GM12878 (cell line): ENCODE measurements at regions not wholly inside any gene's neighbourhood (a gene's known extent, or its start where the extent isn't known, plus 50 kb on each side); places are given as distances from the start of the nearest gene placed in this dataset.
A peak's percentile ranks its signal among the peaks of the same experiment; 100 is the strongest.

Experiments used
- ASH2L ChIP-seq: fragments of 300-600, 200-600 bp; sonication (generic); IDR thresholded peaks from 2 replicates; pipeline ENCODE4 v1.6.1; 2017; ENCODE audit warnings: low read depth, mild to moderate bottlenecking, borderline replicate concordance
- BMI1 ChIP-seq: fragments of 450-650 bp; IDR thresholded peaks from 2 replicates; pipeline ENCODE4 v1.6.1; 2016; ENCODE audit warnings: mild to moderate bottlenecking, moderate library complexity, borderline replicate concordance
- EGR1 ChIP-seq, 2 experiments: IDR thresholded peaks; 1 replicate in 1 of 2; 2 replicates in 1 of 2; pipeline ENCODE4 v1.6.1; 2011 to 2012; ENCODE audit warnings: low read depth in 2 of 2, low read length in 2 of 2, borderline replicate concordance in 1 of 2, mild to moderate bottlenecking in 1 of 2, moderate library complexity in 1 of 2
- ESRRA ChIP-seq: IDR thresholded peaks from 2 replicates; pipeline ENCODE4 v1.6.1; 2012; ENCODE audit warnings: mild to moderate bottlenecking, low read length, improper control_type of control experiment
- HDAC6 ChIP-seq: fragments of 200-600 bp; sonication (generic); IDR thresholded peaks from one replicate; pipeline ENCODE4 v1.8.0; 2017; ENCODE audit warnings: antibody characterized with exemption; ENCODE audit not compliant: unreplicated experiment
- IRF3 ChIP-seq: fragments of 450-650 bp; IDR thresholded peaks from 2 replicates; pipeline ENCODE4 v1.6.1; 2014; ENCODE audit warnings: mild to moderate bottlenecking
- IRF4 ChIP-seq: IDR thresholded peaks from 2 replicates; pipeline ENCODE4 v1.6.1; 2011; ENCODE audit warnings: low read depth, low read length
- JUND ChIP-seq: IDR thresholded peaks from 2 replicates; pipeline ENCODE4 v1.6.1; 2012; ENCODE audit warnings: low read depth, mild to moderate bottlenecking, low read length, improper control_type of control experiment, moderate library complexity
- KDM1A ChIP-seq: fragments of 200-600 bp; sonication (generic); IDR thresholded peaks from 2 replicates; pipeline ENCODE4 v1.6.1; 2016; ENCODE audit warnings: borderline replicate concordance
- NBN ChIP-seq: fragments of 450-650 bp; IDR thresholded peaks from 2 replicates; pipeline ENCODE4 v1.6.1; 2016
- NFXL1 ChIP-seq: fragments of 450-650 bp; IDR thresholded peaks from 2 replicates; pipeline ENCODE4 v1.6.1; 2017; ENCODE audit warnings: antibody characterized with exemption, mild to moderate bottlenecking, borderline replicate concordance
- PML ChIP-seq: IDR thresholded peaks from 2 replicates; pipeline ENCODE4 v1.6.1; 2012; ENCODE audit warnings: low read length, inconsistent platforms
- POLR2A ChIP-seq: IDR thresholded peaks from 2 replicates; pipeline ENCODE4 v1.6.1; 2011; ENCODE audit warnings: low read depth, mild to moderate bottlenecking, low read length
- SMAD1 ChIP-seq: fragments of 450-650 bp; IDR thresholded peaks from 2 replicates; pipeline ENCODE4 v1.6.1; 2018; ENCODE audit warnings: mild to moderate bottlenecking, low read depth; ENCODE audit not compliant: partially characterized antibody
- SMC3 ChIP-seq: IDR thresholded peaks from 2 replicates; pipeline ENCODE4 v1.6.1; 2011; ENCODE audit warnings: low read length, improper control_type of control experiment, borderline replicate concordance
- SREBF2 ChIP-seq: IDR thresholded peaks from 2 replicates; pipeline ENCODE4 v1.6.1; 2012; ENCODE audit warnings: mild to moderate bottlenecking, low read length
- SRF ChIP-seq, 2 experiments: IDR thresholded peaks; 2 replicates each; pipeline ENCODE4 v1.6.1; 2011; ENCODE audit warnings: low read depth in 2 of 2, low read length in 2 of 2, mild to moderate bottlenecking in 1 of 2, moderate library complexity in 1 of 2
- TCF7 ChIP-seq: IDR thresholded peaks from 2 replicates; pipeline ENCODE4 v1.6.1; 2014; ENCODE audit warnings: antibody characterized with exemption, borderline replicate concordance
- USF1 ChIP-seq: IDR thresholded peaks from 2 replicates; pipeline ENCODE4 v1.6.1; 2011; ENCODE audit warnings: borderline replicate concordance, low read depth, mild to moderate bottlenecking, moderate library complexity, mixed read lengths, low read length; ENCODE audit not compliant: insufficient read depth; ENCODE audit errors: extremely low read length
- YBX1 ChIP-seq: fragments of 450-650 bp; IDR thresholded peaks from 2 replicates; pipeline ENCODE4 v1.6.1; 2016; ENCODE audit warnings: antibody characterized with exemption
- YY1 ChIP-seq: IDR thresholded peaks from 2 replicates; pipeline ENCODE4 v1.6.1; 2011; ENCODE audit warnings: low read depth, mild to moderate bottlenecking, low read length
- ZBTB40 ChIP-seq: fragments of 450-650 bp; IDR thresholded peaks from 2 replicates; pipeline ENCODE4 v1.6.1; 2016; ENCODE audit warnings: mild to moderate bottlenecking, moderate library complexity, borderline replicate concordance
- ZNF24 ChIP-seq: fragments of 450-650 bp; IDR thresholded peaks from 2 replicates; pipeline ENCODE4 v1.6.1; 2017; ENCODE audit warnings: antibody characterized with exemption, mild to moderate bottlenecking
- TF ChIP-seq, protein P1 (sequence below): fragments of 450-650 bp; IDR thresholded peaks from 2 replicates; pipeline ENCODE4 v1.6.1; 2017; ENCODE audit warnings: antibody characterized with exemption, mild to moderate bottlenecking, moderate library complexity

GRCh38 chr11:110373051-110373702, 56.6 kb upstream of the FDX1 start (continued):
- TF ChIP-seq ESRRA (no peak), HDAC6 (no peak), IRF4 (peak; percentile 65), YY1 (no peak), ZNF24 (peak; percentile 55; the same call in 1 of the 2 replicates), SREBF2 (no peak), NFXL1 (no peak), ASH2L (no peak), IRF3 (no peak), SMAD1 (no peak), YBX1 (no peak), USF1 (no peak), EGR1 (IDR thresholded peaks at IDR 0.05; ENCODE audit: borderline replicate concordance in 1 of 2, low read depth in 2 of 2, low read length in 2 of 2) (no peak), POLR2A (peak; percentile 51), BMI1 (no peak), ZBTB40 (no peak), SMC3 (no peak), TCF7 (peak; percentile 36; the same call in 1 of the 2 replicates), SRF (IDR thresholded peaks at IDR 0.05; ENCODE audit: low read depth in 2 of 2, low read length in 2 of 2) (0 out of 4 replicates have a peak, but pooled peaks of 1 of the 2 experiments have one; percentile 20), JUND (no peak), PML (0 out of 2 replicates have a peak, but pooled peaks have one; percentile 64), KDM1A (no peak), NBN (peak; percentile 64; the same call in 1 of the 2 replicates)
- TF ChIP-seq, protein P1, sequence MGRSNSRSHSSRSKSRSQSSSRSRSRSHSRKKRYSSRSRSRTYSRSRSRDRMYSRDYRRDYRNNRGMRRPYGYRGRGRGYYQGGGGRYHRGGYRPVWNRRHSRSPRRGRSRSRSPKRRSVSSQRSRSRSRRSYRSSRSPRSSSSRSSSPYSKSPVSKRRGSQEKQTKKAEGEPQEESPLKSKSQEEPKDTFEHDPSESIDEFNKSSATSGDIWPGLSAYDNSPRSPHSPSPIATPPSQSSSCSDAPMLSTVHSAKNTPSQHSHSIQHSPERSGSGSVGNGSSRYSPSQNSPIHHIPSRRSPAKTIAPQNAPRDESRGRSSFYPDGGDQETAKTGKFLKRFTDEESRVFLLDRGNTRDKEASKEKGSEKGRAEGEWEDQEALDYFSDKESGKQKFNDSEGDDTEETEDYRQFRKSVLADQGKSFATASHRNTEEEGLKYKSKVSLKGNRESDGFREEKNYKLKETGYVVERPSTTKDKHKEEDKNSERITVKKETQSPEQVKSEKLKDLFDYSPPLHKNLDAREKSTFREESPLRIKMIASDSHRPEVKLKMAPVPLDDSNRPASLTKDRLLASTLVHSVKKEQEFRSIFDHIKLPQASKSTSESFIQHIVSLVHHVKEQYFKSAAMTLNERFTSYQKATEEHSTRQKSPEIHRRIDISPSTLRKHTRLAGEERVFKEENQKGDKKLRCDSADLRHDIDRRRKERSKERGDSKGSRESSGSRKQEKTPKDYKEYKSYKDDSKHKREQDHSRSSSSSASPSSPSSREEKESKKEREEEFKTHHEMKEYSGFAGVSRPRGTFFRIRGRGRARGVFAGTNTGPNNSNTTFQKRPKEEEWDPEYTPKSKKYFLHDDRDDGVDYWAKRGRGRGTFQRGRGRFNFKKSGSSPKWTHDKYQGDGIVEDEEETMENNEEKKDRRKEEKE = no peak
